DND-41 (cell line): ENCODE measurements at regions not wholly inside any gene's neighbourhood (a gene's known extent, or its start where the extent isn't known, plus 50 kb on each side); places are given as distances from the start of the nearest gene placed in this dataset.
"Not testable (repeated sequence)": the region's sequence is repeated elsewhere in the genome, so short reads cannot be mapped to it uniquely, and the experiment has no call there.

ENCODE experiments used
- ATAC-seq: fragments of 200-7000 bp; cut with Tn5 transposase; 3 replicates; pipeline ENCODE4 v1.9.1; 2021; ENCODE audit warnings: low read depth; ENCODE audit not compliant: insufficient read depth
- DNase-seq: peaks from one replicate; pipeline ENCODE4 v3.0.0-alpha.2; 2020
- H2AFZ ChIP-seq: 2 replicates; pipeline ENCODE4 v1.6.0; 2012; ENCODE audit warnings: low read depth, low read length
- H3K27ac ChIP-seq: 2 replicates; pipeline ENCODE4 v1.5.1; 2012; ENCODE audit warnings: low read length, inconsistent platforms
- H3K27me3 ChIP-seq: fragments of 200-600 bp; sonication (generic); 2 replicates; pipeline ENCODE4 v1.6.0; 2012; ENCODE audit warnings: low read length, mild to moderate bottlenecking, inconsistent platforms; ENCODE audit not compliant: insufficient read depth, poor library complexity
- H3K36me3 ChIP-seq: 2 replicates; pipeline ENCODE4 v1.5.1; 2012; ENCODE audit warnings: low read length, inconsistent platforms; ENCODE audit not compliant: insufficient read depth
- H3K4me1 ChIP-seq: 2 replicates; pipeline ENCODE4 v1.5.1; 2012; ENCODE audit warnings: mild to moderate bottlenecking, low read length; ENCODE audit not compliant: insufficient read depth
- H3K4me2 ChIP-seq: 2 replicates; pipeline ENCODE4 v1.6.0; 2012; ENCODE audit warnings: mild to moderate bottlenecking, moderate library complexity, low read length, inconsistent platforms; ENCODE audit not compliant: insufficient read depth
- H3K4me3 ChIP-seq, 2 experiments: fragments of 200-600 bp in 1 of 2; shearing (Covaris generic) in 1 of 2; 2 replicates each; pipeline ENCODE4 v1.5.1; 2012 to 2016; ENCODE audit warnings: inconsistent platforms in 2 of 2, low read length in 2 of 2, mild to moderate bottlenecking in 2 of 2, low read depth in 1 of 2, moderate library complexity in 1 of 2
- H3K79me2 ChIP-seq: 2 replicates; pipeline ENCODE4 v1.6.0; 2012; ENCODE audit warnings: low read length, inconsistent platforms; ENCODE audit not compliant: insufficient read depth
- H3K9ac ChIP-seq: 2 replicates; pipeline ENCODE4 v1.6.0; 2012; ENCODE audit warnings: low read depth, mild to moderate bottlenecking, inconsistent platforms, low read length, moderate library complexity
- H3K9me3 ChIP-seq: 2 replicates; pipeline ENCODE4 v1.5.1; 2012; ENCODE audit warnings: low read length, moderate library complexity, mild to moderate bottlenecking, inconsistent platforms; ENCODE audit not compliant: insufficient read depth, severe bottlenecking
- H4K20me1 ChIP-seq: 2 replicates; pipeline ENCODE4 v1.6.0; 2012; ENCODE audit warnings: low read length; ENCODE audit not compliant: insufficient read depth
- EZH2 ChIP-seq: IDR thresholded peaks from 3 replicates; pipeline ENCODE4 v1.6.1; 2012; ENCODE audit warnings: borderline replicate concordance, low read depth, mild to moderate bottlenecking, moderate library complexity, low read length, inconsistent platforms; ENCODE audit not compliant: severe bottlenecking
- TF ChIP-seq, protein P1 (sequence below): IDR thresholded peaks from 2 replicates; pipeline ENCODE4 v1.5.1; 2012; ENCODE audit warnings: borderline replicate concordance, low read length, moderate library complexity, mild to moderate bottlenecking; ENCODE audit not compliant: poor library complexity, severe bottlenecking; ENCODE audit errors: extremely low read depth

DNA sequence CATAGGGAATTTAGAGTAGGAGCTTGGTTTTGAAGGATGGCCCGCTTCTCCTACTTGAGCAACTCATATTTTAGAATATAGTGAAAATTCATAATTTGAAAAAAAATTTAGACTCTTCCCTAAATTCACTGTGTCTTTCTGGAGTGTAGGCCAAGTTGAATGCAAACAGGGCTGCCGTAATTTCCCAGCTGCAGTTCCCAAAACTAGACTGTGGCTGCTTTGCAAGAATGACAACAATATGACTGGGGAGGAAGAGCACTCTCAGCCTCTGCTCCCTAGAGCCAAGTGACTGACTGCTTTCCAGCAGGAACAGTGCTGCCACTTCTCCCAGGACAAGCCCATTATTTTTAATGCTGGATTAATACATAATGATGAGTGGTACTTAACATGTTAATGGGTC is 209.0 kb downstream of the RHOU start:
- no peak overlapping the region for H3K4me3 ChIP-seq
- no peaks in the 10 kb centered on the region for H3K4me1 ChIP-seq
- no peak overlapping the region for H3K9ac ChIP-seq
- no peaks in the 10 kb centered on the region for H3K9me3 ChIP-seq
- no peak overlapping the region for H2AFZ ChIP-seq
- ATAC-seq: no peak
- no peak for TF ChIP-seq EZH2
- TF ChIP-seq, protein P1, sequence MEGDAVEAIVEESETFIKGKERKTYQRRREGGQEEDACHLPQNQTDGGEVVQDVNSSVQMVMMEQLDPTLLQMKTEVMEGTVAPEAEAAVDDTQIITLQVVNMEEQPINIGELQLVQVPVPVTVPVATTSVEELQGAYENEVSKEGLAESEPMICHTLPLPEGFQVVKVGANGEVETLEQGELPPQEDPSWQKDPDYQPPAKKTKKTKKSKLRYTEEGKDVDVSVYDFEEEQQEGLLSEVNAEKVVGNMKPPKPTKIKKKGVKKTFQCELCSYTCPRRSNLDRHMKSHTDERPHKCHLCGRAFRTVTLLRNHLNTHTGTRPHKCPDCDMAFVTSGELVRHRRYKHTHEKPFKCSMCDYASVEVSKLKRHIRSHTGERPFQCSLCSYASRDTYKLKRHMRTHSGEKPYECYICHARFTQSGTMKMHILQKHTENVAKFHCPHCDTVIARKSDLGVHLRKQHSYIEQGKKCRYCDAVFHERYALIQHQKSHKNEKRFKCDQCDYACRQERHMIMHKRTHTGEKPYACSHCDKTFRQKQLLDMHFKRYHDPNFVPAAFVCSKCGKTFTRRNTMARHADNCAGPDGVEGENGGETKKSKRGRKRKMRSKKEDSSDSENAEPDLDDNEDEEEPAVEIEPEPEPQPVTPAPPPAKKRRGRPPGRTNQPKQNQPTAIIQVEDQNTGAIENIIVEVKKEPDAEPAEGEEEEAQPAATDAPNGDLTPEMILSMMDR: no peak
- DNase-seq: no peak
- no peak overlapping the region for H3K27ac ChIP-seq
- no peaks in the 10 kb centered on the region for H3K27me3 ChIP-seq
- H3K36me3 ChIP-seq: no peaks in the 10 kb centered on the region
- no peak overlapping the region for H3K4me2 ChIP-seq
- 0 out of 2 replicates have a peak, but pooled peaks cover 2% of the 10 kb centered on the region for H4K20me1 ChIP-seq
- no peaks in the 10 kb centered on the region for H3K79me2 ChIP-seq

DNA sequence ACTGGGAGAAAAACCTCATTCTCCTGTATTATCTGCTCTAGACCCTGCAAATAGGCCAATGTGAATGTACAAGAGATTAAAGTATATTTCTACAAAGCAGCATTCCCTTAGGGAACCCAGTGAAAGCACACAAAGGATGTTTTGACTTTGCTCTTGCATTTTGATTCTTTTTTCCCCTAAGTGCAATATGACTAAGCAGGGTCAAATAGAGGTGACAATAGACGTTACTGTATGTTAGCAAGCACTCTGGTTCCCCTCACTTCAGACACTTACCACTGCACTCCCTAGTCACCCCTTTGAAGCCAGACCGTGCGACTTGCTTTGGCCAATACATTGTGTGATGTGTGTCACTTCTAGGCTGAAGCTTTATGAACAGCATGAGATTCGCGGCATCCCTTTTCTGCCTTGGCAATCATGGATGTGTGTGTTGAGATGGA is 209.7 kb downstream of the RHOU start:
- 0 out of 2 replicates have a peak, but pooled peaks cover 2% of the 10 kb centered on the region for H4K20me1 ChIP-seq
- TF ChIP-seq EZH2: no peak
- TF ChIP-seq, protein P1: no peak
- no peaks in the 10 kb centered on the region for H3K4me1 ChIP-seq
- ATAC-seq (no peak), DNase-seq (no peak)
- H3K27me3 ChIP-seq: no peaks in the 10 kb centered on the region
- no peak overlapping the region for H3K4me3 ChIP-seq
- no peaks in the 10 kb centered on the region for H3K79me2 ChIP-seq
- no peak overlapping the region for H3K4me2 ChIP-seq
- H2AFZ ChIP-seq: no peak overlapping the region
- no peak overlapping the region for H3K27ac ChIP-seq
- H3K9me3 ChIP-seq: no peaks in the 10 kb centered on the region
- no peaks in the 10 kb centered on the region for H3K36me3 ChIP-seq
- H3K9ac ChIP-seq: no peak overlapping the region

DNA sequence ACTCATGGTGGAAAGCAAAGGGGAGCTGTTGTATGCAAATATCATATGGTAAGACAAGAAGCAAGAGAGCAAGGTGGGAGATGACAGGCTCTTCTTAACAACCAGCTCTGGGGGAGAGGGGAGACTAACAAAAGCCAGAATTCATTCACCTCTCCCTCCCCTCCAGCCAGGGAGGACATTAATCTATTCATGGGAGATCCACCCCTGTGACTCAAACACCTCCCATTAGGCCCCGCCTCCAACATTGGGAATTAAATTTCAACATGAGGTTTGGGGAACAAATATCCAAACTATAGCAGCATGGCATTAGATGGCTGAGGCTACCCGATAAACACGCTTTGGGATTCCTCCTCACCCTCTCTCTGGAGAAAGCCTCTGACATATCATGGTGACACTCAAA is 210.6 kb downstream of the RHOU start:
- H2AFZ ChIP-seq: no peak overlapping the region
- H3K36me3 ChIP-seq: no peaks in the 10 kb centered on the region
- no peaks in the 10 kb centered on the region for H3K79me2 ChIP-seq
- H4K20me1 ChIP-seq: 0 out of 2 replicates have a peak, but pooled peaks cover 2% of the 10 kb centered on the region
- no peaks in the 10 kb centered on the region for H3K27me3 ChIP-seq
- no peak for ATAC-seq
- no peak overlapping the region for H3K4me3 ChIP-seq
- no peak overlapping the region for H3K9ac ChIP-seq
- H3K4me2 ChIP-seq: no peak overlapping the region
- TF ChIP-seq, protein P1: no peak
- no peak for DNase-seq
- no peaks in the 10 kb centered on the region for H3K9me3 ChIP-seq
- H3K4me1 ChIP-seq: no peaks in the 10 kb centered on the region
- no peak overlapping the region for H3K27ac ChIP-seq

DNA sequence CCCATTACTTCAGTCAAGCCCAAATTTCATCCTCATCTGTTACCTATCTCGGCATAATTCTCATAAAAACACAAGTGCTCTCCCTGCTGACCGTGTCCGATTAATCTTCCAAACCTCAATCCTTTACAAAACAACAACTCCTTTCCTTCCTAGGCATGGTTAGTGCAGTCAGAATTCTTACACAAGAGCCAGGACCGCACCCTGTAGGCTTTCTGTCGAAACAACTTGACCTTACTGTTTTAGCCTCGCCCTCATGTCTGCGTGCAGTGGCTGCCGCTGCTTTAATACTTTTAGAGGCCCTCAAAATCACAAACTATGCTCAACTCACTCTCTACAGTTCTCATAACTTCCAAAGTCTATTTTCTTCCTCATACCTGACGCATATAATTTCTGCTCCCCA is 214.3 kb downstream of the RHOU start:
- H3K9ac ChIP-seq, H3K36me3 ChIP-seq, H3K4me3 ChIP-seq, H4K20me1 ChIP-seq, ATAC-seq, H3K27ac ChIP-seq, H3K27me3 ChIP-seq, H3K9me3 ChIP-seq, H3K79me2 ChIP-seq, H3K4me1 ChIP-seq, H2AFZ ChIP-seq, H3K4me2 ChIP-seq, DNase-seq: not testable (repeated sequence)
